GM12878 (cell line): ENCODE measurements at regions not wholly inside any gene's neighbourhood (a gene's known extent, or its start where the extent isn't known, plus 50 kb on each side); places are given as distances from the start of the nearest gene placed in this dataset.

Source experiments
- E2F8 ChIP-seq: fragments of 450-650 bp; IDR thresholded peaks from 2 replicates; pipeline ENCODE4 v1.6.1; 2018; ENCODE audit warnings: mild to moderate bottlenecking, low read depth, moderate library complexity; ENCODE audit not compliant: partially characterized antibody
- TBL1XR1 ChIP-seq: IDR thresholded peaks from 2 replicates; pipeline ENCODE4 v1.6.1; 2012; ENCODE audit warnings: low read depth, low read length, improper control_type of control experiment
- ZBTB4 ChIP-seq: fragments of 450-650 bp; formaldehyde crosslinking; IDR thresholded peaks from 2 replicates; pipeline ENCODE4 v1.4.0; 2022; ENCODE audit warnings: mild to moderate bottlenecking, moderate library complexity
- ZNF592 ChIP-seq: fragments of 450-650 bp; IDR thresholded peaks from 2 replicates; pipeline ENCODE4 v1.6.1; 2017; ENCODE audit warnings: mild to moderate bottlenecking, moderate library complexity

GRCh38 chr9:78712903-78713613 is 416.1 kb downstream of the PSAT1 start (continued):
- TF ChIP-seq E2F8 (no peak), ZBTB4 (no peak), ZNF592 (no peak), TBL1XR1 (no peak)
